SK-N-SH treated with all-trans-retinoic acid at 6 μM for 48 hours (cell line): ENCODE measurements at regions not wholly inside any gene's neighbourhood (a gene's known extent, or its start where the extent isn't known, plus 50 kb on each side); places are given as distances from the start of the nearest gene placed in this dataset.

Source experiments
- ATAC-seq: fragments of 200-7000 bp; cut with Tn5 transposase; 3 replicates; pipeline ENCODE4 v1.9.1; 2020; ENCODE audit warnings: mild to moderate bottlenecking, moderate library complexity
- ARNTL ChIP-seq: fragments of 450-650 bp; formaldehyde crosslinking; IDR thresholded peaks from 2 replicates; pipeline ENCODE4 v1.5.0; 2020; ENCODE audit warnings: low read depth, mild to moderate bottlenecking, moderate library complexity, borderline replicate concordance
- BACH2 ChIP-seq: fragments of 250-450 bp; sonication (Bioruptor Pico); IDR thresholded peaks from 2 replicates; pipeline ENCODE4 v1.9.0; 2021; ENCODE audit warnings: mild to moderate bottlenecking, borderline replicate concordance
- CREB5 ChIP-seq: fragments of 250-450 bp; sonication (Bioruptor Pico); IDR thresholded peaks from 2 replicates; pipeline ENCODE4 v1.5.1; 2020; ENCODE audit warnings: low read depth, mild to moderate bottlenecking, moderate library complexity
- CSDC2 ChIP-seq: fragments of 250-450 bp; sonication (Bioruptor Pico); IDR thresholded peaks from 2 replicates; pipeline ENCODE4 v1.5.0; 2020; ENCODE audit warnings: mild to moderate bottlenecking, moderate library complexity
- CSRNP3 ChIP-seq: fragments of 250-450 bp; sonication (Bioruptor Pico); IDR thresholded peaks from 2 replicates; pipeline ENCODE4 v1.5.1; 2021; ENCODE audit warnings: mild to moderate bottlenecking, moderate library complexity
- ESRRG ChIP-seq: fragments of 250-450 bp; sonication (Bioruptor Pico); IDR thresholded peaks from 2 replicates; pipeline ENCODE4 v1.6.1; 2021; ENCODE audit warnings: mild to moderate bottlenecking
- GLIS3 ChIP-seq: fragments of 250-450 bp; sonication (Bioruptor Pico); IDR thresholded peaks from 2 replicates; pipeline ENCODE4 v1.5.0; 2020; ENCODE audit warnings: mild to moderate bottlenecking, moderate library complexity
- ISL1 ChIP-seq: fragments of 250-450 bp; sonication (Bioruptor Pico); IDR thresholded peaks from 2 replicates; pipeline ENCODE4 v2.1.2; 2022; ENCODE audit warnings: mild to moderate bottlenecking, moderate library complexity
- OSR1 ChIP-seq: fragments of 250-450 bp; sonication (Bioruptor Pico); IDR thresholded peaks from 2 replicates; pipeline ENCODE4 v1.8.0; 2022; ENCODE audit warnings: moderate library complexity, mild to moderate bottlenecking, inconsistent platforms
- PATZ1 ChIP-seq: fragments of 250-450 bp; sonication (Bioruptor Pico); IDR thresholded peaks from 2 replicates; pipeline ENCODE4 v1.8.0; 2020; ENCODE audit warnings: mild to moderate bottlenecking, moderate library complexity, borderline replicate concordance
- POU6F1 ChIP-seq: fragments of 250-450 bp; sonication (Bioruptor Pico); IDR thresholded peaks from 2 replicates; pipeline ENCODE4 v1.8.0; 2021; ENCODE audit warnings: low read depth, mild to moderate bottlenecking, moderate library complexity, borderline replicate concordance
- RARB ChIP-seq: fragments of 250-450 bp; sonication (Bioruptor Pico); IDR thresholded peaks from 2 replicates; pipeline ENCODE4 v1.8.0; 2021; ENCODE audit warnings: mild to moderate bottlenecking, moderate library complexity
- SNAI2 ChIP-seq: fragments of 250-450 bp; sonication (Bioruptor Pico); IDR thresholded peaks from 2 replicates; pipeline ENCODE4 v1.5.0; 2020; ENCODE audit warnings: mild to moderate bottlenecking, moderate library complexity
- TCF4 ChIP-seq: fragments of 250-450 bp; sonication (Bioruptor Pico); IDR thresholded peaks from 2 replicates; pipeline ENCODE4 v1.8.0; 2021; ENCODE audit warnings: mild to moderate bottlenecking, moderate library complexity, borderline replicate concordance
- TOX ChIP-seq: fragments of 250-450 bp; sonication (Bioruptor Pico); IDR thresholded peaks from 2 replicates; pipeline ENCODE4 v1.8.0; 2021; ENCODE audit warnings: mild to moderate bottlenecking, moderate library complexity, borderline replicate concordance
- ZC3H10 ChIP-seq: fragments of 250-450 bp; sonication (Bioruptor Pico); IDR thresholded peaks from 2 replicates; pipeline ENCODE4 v1.5.1; 2021; ENCODE audit warnings: mild to moderate bottlenecking, moderate library complexity
- ZFP3 ChIP-seq: fragments of 250-450 bp; sonication (Bioruptor Pico); IDR thresholded peaks from 2 replicates; pipeline ENCODE4 v1.5.0; 2020; ENCODE audit warnings: mild to moderate bottlenecking, moderate library complexity
- ZFP30 ChIP-seq: fragments of 450-650 bp; formaldehyde crosslinking; IDR thresholded peaks from 2 replicates; pipeline ENCODE4 v1.5.0; 2022; ENCODE audit warnings: mild to moderate bottlenecking, moderate library complexity
- ZNF565 ChIP-seq: fragments of 450-650 bp; formaldehyde crosslinking; conservative IDR thresholded peaks from 2 replicates; pipeline ENCODE4 v1.5.0; 2020; ENCODE audit warnings: low read depth, mild to moderate bottlenecking, moderate library complexity
- ZNF8 ChIP-seq: fragments of 450-650 bp; formaldehyde crosslinking; IDR thresholded peaks from 2 replicates; pipeline ENCODE4 v1.5.0; 2020; ENCODE audit warnings: mild to moderate bottlenecking, moderate library complexity

- no peak for ATAC-seq
- no peak for TF ChIP-seq ZC3H10
- TF ChIP-seq ZFP30 (CRISPR knock-in tag): no peak
- no peak for TF ChIP-seq POU6F1
- TF ChIP-seq TCF4 (CRISPR knock-in tag): no peak
- TF ChIP-seq RARB (CRISPR knock-in tag): no peak
- no peak for TF ChIP-seq ZFP3 (CRISPR knock-in tag)
- no peak for TF ChIP-seq ARNTL (CRISPR knock-in tag)
These were observed 138.4 kb downstream of the PCTP start for GRCh38 chr17:55889271-55889670.

- no peak for TF ChIP-seq ZFP3 (CRISPR knock-in tag)
- TF ChIP-seq, all 23 proteins: peak for 0
- no peak for ATAC-seq
These were observed 144.4 kb downstream of the PCTP start for GRCh38 chr17:55895112-55895759.

- TF ChIP-seq PATZ1 (CRISPR knock-in tag) (no peak), TOX (CRISPR knock-in tag) (no peak), OSR1 (CRISPR knock-in tag) (no peak), SNAI2 (no peak)
- ATAC-seq: no peak
These were observed 146.4 kb downstream of the PCTP start for GRCh38 chr17:55897301-55897700.

- no peak for ATAC-seq
These were observed 147.3 kb downstream of the PCTP start for GRCh38 chr17:55898195-55898594.

GRCh38 chr17:55900188-55900587, 149.3 kb downstream of the PCTP start:
- TF ChIP-seq SNAI2 (no peak), TOX (CRISPR knock-in tag) (no peak), ARNTL (CRISPR knock-in tag) (no peak), ZFP3 (CRISPR knock-in tag) (no peak)
- TF ChIP-seq, all 23 proteins: peak for 0
- ATAC-seq: no peak

More at GRCh38 chr17:55898195-55898594, 147.3 kb downstream of the PCTP start:
- TF ChIP-seq ZNF8 (CRISPR knock-in tag) (no peak), ZFP30 (CRISPR knock-in tag) (no peak)

GRCh38 chr17:55903028-55903690, 152.3 kb downstream of the PCTP start:
- TF ChIP-seq ZFP30 (CRISPR knock-in tag) (no peak), ZNF565 (CRISPR knock-in tag) (no peak), CSDC2 (no peak), ZNF8 (CRISPR knock-in tag) (no peak), ZFP3 (CRISPR knock-in tag) (no peak), GLIS3 (CRISPR knock-in tag) (no peak), CSRNP3 (CRISPR knock-in tag) (no peak), POU6F1 (no peak), CREB5 (CRISPR knock-in tag) (no peak), ARNTL (CRISPR knock-in tag) (no peak), PATZ1 (CRISPR knock-in tag) (no peak), ISL1 (CRISPR knock-in tag) (no peak), BACH2 (no peak), RARB (CRISPR knock-in tag) (no peak), SNAI2 (no peak), ESRRG (CRISPR knock-in tag) (no peak), ZC3H10 (no peak), TOX (CRISPR knock-in tag) (no peak), OSR1 (CRISPR knock-in tag) (no peak)
- ATAC-seq: no peak
